GM21717 (cell line): ENCODE measurements at regions not wholly inside any gene's neighbourhood (a gene's known extent, or its start where the extent isn't known, plus 50 kb on each side); places are given as distances from the start of the nearest gene placed in this dataset.
"Not testable (repeated sequence)": the region's sequence is repeated elsewhere in the genome, so short reads cannot be mapped to it uniquely, and the experiment has no call there.

Experiments used
- ATAC-seq: cut with Tn5 transposase; IDR thresholded peaks from one replicate; pipeline ENCODE4 v1.9.1; 2021; ENCODE audit warnings: mild to moderate bottlenecking, moderate library complexity; ENCODE audit not compliant: unreplicated experiment

GRCh38 chr11:81990659-81991443 lies 742.8 kb downstream of the FAM181B start:
- no peak for ATAC-seq

GRCh38 chr11:81989093-81989492 lies 744.6 kb downstream of the FAM181B start:
- no peak for ATAC-seq

DNA sequence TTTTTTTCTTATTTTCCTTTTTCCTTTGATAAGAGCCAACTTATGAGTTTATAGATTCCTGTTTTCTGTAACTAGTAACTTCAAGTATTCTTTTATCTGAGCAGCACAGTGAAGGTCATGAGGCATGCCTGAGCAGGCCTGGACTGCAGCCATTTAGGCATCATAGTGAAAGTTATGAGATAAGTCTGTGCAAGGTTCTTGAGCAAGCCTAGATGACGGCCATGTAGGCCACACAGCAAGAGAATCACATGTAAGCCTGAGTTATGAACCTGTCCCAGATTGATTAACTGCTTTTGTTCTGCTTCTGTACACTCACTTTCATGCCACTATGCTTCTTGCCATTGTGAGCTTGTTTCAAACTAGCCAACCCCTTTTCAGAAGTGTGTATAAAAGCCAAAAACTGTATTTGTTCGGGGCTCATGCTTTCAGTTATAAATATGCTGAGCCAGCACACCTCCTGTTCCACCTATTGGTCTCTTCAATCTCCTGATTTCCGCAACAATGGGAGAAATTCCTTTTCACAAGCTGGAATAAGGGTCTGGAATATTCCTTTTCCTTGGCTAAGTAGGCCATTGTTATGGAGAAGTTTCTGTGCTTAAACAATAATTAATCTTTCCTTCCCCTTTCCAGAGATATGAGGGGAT lies 745.7 kb downstream of the FAM181B start:
- ATAC-seq = peak; percentile 79

- no peak for ATAC-seq
These were observed 747.0 kb downstream of the FAM181B start for GRCh38 chr11:81986556-81987161.

- ATAC-seq = no peak
These were observed 754.2 kb downstream of the FAM181B start for GRCh38 chr11:81979448-81979847.

DNA sequence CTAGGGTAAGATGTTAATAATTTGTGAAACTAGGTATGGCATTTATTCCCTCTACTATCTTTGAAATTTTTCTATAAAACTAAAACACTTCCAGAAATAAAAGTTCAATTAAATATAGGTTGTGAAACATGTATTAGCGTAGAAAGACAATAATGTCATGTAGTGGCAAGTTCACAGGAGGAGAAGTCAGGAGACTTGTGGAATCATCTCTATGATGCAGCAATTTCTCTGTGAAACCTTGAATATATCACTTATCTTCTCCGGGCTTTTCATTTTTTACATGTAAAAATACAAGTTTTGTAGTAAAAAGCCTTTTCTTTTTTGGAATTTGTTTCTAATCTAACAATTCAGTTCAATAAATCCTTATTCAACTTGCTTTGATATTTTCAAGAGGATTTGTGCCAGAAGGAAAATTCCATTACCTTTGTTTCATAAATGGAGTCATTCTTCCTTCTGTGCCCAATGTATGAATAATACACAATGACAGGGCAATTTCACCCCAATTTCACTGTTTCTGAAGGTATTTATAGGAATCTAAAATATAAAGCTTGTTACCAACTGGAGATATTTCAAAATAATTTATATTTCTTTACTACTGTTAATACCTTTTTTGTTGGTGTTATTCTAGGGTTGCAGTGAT lies 758.3 kb downstream of the FAM181B start:
- no peak for ATAC-seq

DNA sequence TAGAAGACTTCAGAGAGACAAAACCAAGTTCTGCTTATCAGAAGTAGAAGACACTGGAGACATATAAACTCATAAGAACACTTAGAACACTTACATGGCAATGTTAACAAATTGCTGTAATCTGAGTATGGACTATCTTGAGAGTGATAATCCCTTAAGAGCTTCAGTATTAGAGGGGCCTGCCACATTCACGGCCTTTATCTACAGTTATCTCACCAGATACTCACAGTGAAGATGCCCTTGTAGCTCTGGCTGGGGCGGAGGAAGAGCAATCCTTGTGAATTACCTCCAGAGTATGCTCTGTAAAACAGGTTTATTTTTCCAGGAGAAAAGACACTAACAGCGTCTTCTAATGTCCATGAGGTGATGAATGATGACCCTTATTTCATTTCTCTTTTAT lies 762.8 kb downstream of the FAM181B start:
- ATAC-seq = no peak

DNA sequence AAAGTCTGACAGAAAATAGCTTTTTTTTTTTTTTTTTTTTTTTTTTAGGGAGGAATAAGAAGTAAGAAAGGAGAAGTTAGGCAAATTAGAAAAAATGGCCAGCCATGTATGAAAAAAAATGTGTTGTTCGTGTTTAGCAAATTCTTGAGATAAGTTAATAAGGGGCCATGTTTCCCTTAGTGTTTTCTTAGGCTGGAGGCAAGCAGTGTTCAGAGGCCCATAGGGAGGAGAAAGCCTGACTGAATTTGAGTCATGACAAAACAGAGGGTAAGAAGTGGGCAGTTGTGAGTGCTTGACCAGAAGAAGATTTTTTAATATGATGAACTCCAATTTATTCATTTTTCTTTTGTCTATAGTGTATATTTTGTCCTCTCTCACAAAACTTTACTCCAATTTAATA lies 766.4 kb downstream of the FAM181B start:
- no peak for ATAC-seq

- no peak for ATAC-seq
These were observed 767.3 kb downstream of the FAM181B start for GRCh38 chr11:81966340-81966739.

- no peak for ATAC-seq
These were observed 770.6 kb downstream of the FAM181B start for GRCh38 chr11:81963018-81963417.

- ATAC-seq = no peak
These were observed 773.2 kb downstream of the FAM181B start for GRCh38 chr11:81960443-81960842.

- no peak for ATAC-seq
These were observed 774.3 kb downstream of the FAM181B start for GRCh38 chr11:81959341-81959740.

- not testable (repeated sequence) for ATAC-seq
These were observed 779.4 kb downstream of the FAM181B start for GRCh38 chr11:81954301-81954700.

- ATAC-seq = no peak
These were observed 786.8 kb downstream of the FAM181B start for GRCh38 chr11:81946831-81947230.

DNA sequence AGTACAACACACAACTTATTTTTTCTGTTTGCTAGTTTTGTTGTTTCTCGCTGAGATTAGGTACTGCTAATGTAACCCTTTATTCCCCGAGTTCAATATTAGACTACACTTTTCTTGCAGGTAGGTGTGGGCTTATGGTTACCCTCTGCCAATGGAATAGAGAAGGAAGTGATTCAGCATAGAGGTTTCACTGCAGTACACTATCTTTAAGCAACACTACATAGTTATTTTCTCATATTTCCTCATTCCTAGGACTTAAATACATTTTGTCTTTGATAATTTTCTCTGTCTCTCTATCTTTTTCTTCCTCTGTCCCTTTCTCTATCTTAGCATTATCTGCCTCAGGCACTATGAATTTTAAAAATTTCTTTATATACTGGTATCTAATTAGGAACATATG lies 791.0 kb downstream of the FAM181B start:
- no peak for ATAC-seq

DNA sequence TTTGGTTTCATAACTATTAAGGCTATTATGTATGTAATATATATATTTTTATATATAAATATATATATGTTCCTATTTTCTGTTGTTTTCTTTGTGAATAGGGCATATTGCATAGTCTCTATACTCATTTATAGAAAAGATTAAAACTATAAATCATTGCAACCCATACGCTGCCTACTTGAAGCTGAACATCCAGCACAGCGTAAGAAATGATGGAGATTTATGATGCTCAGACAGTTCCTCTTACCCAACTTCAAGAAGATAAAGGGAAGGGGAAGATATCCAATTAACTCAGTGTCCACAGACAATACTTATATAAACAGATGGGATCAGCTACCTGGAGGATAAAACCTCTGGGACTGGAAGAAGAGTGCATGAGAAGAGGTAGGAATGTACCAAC lies 791.7 kb downstream of the FAM181B start:
- no peak for ATAC-seq

DNA sequence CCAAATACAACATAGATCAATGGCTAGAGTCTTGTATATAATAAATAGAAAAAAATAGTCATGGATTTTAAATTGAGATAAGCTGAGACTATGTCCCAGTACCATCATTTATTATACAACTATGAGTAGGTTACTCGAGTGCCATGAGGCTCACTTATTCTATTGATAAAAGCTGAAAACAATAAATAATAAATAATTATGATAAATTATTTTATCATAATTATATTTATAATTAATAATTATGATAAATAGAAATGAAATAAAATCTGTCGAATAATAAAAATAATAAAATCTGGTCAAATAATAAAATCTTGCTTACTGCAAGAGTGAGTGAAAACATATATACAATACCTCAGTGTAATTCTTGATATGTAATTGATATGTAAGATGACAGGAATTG lies 801.4 kb downstream of the FAM181B start:
- ATAC-seq = no peak

- no peak for ATAC-seq
These were observed 813.5 kb downstream of the FAM181B start for GRCh38 chr11:81920205-81920604.

- no peak for ATAC-seq
These were observed 817.2 kb downstream of the FAM181B start for GRCh38 chr11:81916451-81916850.

GRCh38 chr11:81915045-81915444 lies 818.6 kb downstream of the FAM181B start:
- ATAC-seq = no peak

DNA sequence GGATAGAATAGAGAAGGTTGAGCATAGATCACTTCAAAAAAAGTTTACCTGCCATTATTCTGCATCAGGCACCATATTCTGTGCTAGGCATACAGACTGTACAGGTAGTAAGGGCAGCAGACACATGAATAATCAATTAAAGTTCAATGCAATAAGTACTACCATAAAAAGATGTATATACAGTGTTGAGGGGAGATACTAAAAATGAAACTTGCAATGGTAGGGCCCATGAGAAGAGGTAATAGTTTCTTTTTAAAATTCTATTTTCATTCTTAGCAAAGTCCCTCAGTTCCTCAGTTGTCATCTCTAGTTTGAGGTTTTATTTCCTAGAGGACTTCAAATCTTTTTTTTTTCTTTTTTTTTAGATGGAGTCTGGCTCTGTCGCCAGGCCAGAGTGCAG lies 819.9 kb downstream of the FAM181B start:
- no peak for ATAC-seq

DNA sequence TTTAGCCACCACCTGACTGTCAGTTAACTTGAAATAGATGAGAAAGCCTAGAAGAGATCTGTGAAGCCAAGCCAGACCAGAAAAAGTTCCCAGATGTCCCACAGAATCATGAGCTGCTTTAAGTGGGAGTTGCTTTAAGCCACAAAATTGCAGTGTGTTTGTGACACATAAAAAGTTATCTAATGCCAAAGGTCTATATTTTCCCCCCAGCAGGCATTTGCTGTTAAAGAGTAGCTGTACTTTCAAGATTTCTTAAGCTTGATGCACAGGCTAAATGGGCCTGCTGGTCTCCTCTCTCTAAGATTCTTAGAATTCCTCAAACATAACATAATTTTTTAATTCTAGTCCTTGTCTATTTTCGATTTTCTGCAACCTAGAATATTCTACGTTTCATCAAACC lies 825.7 kb downstream of the FAM181B start:
- ATAC-seq = no peak
